RWPE2 (cell line): ENCODE measurements at regions not wholly inside any gene's neighbourhood (a gene's known extent, or its start where the extent isn't known, plus 50 kb on each side); places are given as distances from the start of the nearest gene placed in this dataset.

Source experiments
- ATAC-seq: fragments of 200-7000 bp; cut with Tn5 transposase; 3 replicates; pipeline ENCODE4 v1.9.1; 2021; ENCODE audit warnings: low read depth
- DNase-seq: peaks from one replicate; pipeline ENCODE4 v3.0.0-alpha.2; 2020; ENCODE audit warnings: low spot score
- H3K27ac ChIP-seq: fragments of 450-650 bp; 2 replicates; pipeline ENCODE4 v1.5.1; 2017; ENCODE audit warnings: mild to moderate bottlenecking; ENCODE audit not compliant: poor library complexity, severe bottlenecking
- H3K27me3 ChIP-seq: fragments of 250-450 bp; sonication (Bioruptor Pico); 2 replicates; pipeline ENCODE4 v1.5.1; 2021; ENCODE audit warnings: mild to moderate bottlenecking, moderate library complexity; ENCODE audit not compliant: insufficient read depth, poor library complexity, severe bottlenecking
- H3K36me3 ChIP-seq: fragments of 250-450 bp; sonication (Bioruptor Pico); 2 replicates; pipeline ENCODE4 v1.5.1; 2020; ENCODE audit warnings: low read depth, mild to moderate bottlenecking, moderate library complexity
- H3K4me1 ChIP-seq: fragments of 250-450 bp; sonication (Bioruptor Pico); 2 replicates; pipeline ENCODE4 v1.5.1; 2021; ENCODE audit warnings: mild to moderate bottlenecking, moderate library complexity; ENCODE audit not compliant: insufficient read depth, poor library complexity, severe bottlenecking
- H3K4me3 ChIP-seq: fragments of 250-450 bp; sonication (Bioruptor Pico); 2 replicates; pipeline ENCODE4 v1.5.1; 2021; ENCODE audit warnings: mild to moderate bottlenecking, moderate library complexity; ENCODE audit not compliant: severe bottlenecking
- H3K9me3 ChIP-seq: fragments of 250-450 bp; sonication (Bioruptor Pico); 2 replicates; pipeline ENCODE4 v1.5.1; 2021; ENCODE audit warnings: mild to moderate bottlenecking, moderate library complexity; ENCODE audit not compliant: severe bottlenecking
- TF ChIP-seq, protein P1 (sequence below): fragments of 450-650 bp; IDR thresholded peaks from one replicate; pipeline ENCODE4 v1.5.1; 2017; ENCODE audit warnings: mild to moderate bottlenecking, moderate library complexity; ENCODE audit not compliant: poor library complexity, severe bottlenecking

DNA sequence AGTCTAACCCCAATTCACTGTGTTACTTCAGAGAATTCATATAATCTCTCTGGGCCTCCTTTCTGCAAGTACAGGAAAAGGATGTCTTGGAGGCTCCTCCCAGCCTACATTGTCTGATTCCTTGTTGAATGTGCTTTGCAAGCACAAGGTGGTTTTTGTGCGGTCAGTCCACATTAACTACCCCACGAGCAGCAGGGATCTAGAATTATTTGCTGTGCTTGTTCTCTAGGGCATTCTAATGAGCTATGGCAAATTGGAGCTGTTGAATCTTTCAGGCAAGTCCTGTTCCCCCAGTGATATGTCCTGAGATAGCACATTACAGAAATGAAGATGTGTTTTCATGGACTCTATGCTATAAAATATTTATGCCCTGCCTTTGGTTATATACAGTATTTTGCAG is 349.4 kb downstream of the SLC4A3 start:
- H3K27me3 ChIP-seq: no peaks in the 10 kb centered on the region
- no peaks in the 10 kb centered on the region for H3K9me3 ChIP-seq
- H3K4me3 ChIP-seq: no peak overlapping the region
- no peaks in the 10 kb centered on the region for H3K36me3 ChIP-seq
- ATAC-seq (no peak), DNase-seq (no peak)
- no peaks in the 10 kb centered on the region for H3K4me1 ChIP-seq
- TF ChIP-seq, protein P1, sequence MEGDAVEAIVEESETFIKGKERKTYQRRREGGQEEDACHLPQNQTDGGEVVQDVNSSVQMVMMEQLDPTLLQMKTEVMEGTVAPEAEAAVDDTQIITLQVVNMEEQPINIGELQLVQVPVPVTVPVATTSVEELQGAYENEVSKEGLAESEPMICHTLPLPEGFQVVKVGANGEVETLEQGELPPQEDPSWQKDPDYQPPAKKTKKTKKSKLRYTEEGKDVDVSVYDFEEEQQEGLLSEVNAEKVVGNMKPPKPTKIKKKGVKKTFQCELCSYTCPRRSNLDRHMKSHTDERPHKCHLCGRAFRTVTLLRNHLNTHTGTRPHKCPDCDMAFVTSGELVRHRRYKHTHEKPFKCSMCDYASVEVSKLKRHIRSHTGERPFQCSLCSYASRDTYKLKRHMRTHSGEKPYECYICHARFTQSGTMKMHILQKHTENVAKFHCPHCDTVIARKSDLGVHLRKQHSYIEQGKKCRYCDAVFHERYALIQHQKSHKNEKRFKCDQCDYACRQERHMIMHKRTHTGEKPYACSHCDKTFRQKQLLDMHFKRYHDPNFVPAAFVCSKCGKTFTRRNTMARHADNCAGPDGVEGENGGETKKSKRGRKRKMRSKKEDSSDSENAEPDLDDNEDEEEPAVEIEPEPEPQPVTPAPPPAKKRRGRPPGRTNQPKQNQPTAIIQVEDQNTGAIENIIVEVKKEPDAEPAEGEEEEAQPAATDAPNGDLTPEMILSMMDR: no peak
- H3K27ac ChIP-seq: no peak overlapping the region

DNA sequence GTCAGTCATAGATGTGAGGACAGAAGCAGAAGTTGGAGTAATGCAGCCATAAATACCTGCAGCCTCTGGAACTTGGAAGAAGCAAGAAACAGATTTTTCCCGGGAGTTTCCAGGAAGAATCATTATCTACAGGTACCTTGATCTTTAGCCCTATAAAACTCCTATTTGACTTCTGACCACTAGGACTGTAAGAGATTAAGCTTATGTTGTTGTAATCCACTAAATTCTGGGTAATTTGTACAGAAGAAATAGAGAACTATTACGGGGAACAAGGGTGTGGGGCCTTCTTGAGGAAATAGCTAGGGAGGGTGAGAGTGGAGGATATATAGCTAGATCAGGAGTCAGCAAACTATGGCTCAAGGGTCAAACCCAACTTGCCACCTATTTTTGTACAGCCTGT is 353.2 kb downstream of the SLC4A3 start:
- Histone ChIP-seq H3K27ac (no peak overlapping the region), H3K27me3 (no peaks in the 10 kb centered on the region), H3K4me1 (no peaks in the 10 kb centered on the region), H3K9me3 (no peaks in the 10 kb centered on the region), H3K4me3 (no peak overlapping the region), H3K36me3 (no peaks in the 10 kb centered on the region)
- TF ChIP-seq, protein P1: no peak
- no peak for ATAC-seq
- no peak for DNase-seq

DNA sequence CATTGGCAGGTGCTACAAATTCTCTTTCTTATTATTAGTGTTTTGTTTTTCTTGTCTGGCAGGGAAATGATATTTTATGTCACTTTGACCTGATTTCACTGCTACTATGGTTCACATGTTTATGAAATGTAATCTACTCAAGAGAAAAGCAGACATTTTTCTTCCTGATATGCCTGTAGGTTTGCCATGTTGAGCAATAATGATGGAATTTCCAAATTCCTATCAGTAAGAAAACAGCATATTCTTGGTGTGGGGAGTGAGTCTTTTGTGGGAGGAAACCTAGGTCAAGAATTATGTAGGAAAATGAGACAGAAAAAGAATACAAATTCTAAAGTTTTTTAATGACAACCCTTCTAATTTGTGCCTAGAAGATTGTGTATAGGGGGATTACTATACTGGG is 356.4 kb downstream of the SLC4A3 start:
- Histone ChIP-seq H3K4me3 (no peak overlapping the region), H3K9me3 (no peaks in the 10 kb centered on the region), H3K27ac (no peak overlapping the region), H3K36me3 (no peaks in the 10 kb centered on the region), H3K27me3 (no peaks in the 10 kb centered on the region), H3K4me1 (no peaks in the 10 kb centered on the region)
- TF ChIP-seq, protein P1: no peak
- DNase-seq: no peak
- ATAC-seq: no peak

DNA sequence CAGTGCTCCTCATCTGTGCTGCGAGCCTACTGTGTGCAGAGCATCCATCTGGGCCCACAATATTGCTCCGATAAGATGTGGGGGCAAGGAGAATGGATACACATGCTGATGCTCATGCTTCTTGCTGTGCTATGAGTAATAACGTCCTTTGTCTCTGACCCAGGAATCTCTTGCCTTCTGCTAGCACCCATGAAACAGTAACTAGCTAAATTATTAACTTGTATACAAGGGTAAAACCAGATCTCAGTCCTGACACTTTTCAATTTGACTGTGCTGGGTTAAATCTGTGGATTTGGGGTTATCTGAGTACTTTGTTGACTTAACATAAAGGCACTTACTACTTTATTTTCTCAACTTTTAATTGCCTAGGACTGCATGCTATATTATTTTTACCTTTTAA is 357.6 kb downstream of the SLC4A3 start:
- no peak for DNase-seq
- no peak overlapping the region for H3K27ac ChIP-seq
- H3K27me3 ChIP-seq: no peaks in the 10 kb centered on the region
- H3K9me3 ChIP-seq: no peaks in the 10 kb centered on the region
- H3K4me3 ChIP-seq: no peak overlapping the region
- TF ChIP-seq, protein P1: no peak
- no peak for ATAC-seq
- H3K36me3 ChIP-seq: no peaks in the 10 kb centered on the region
- H3K4me1 ChIP-seq: no peaks in the 10 kb centered on the region

DNA sequence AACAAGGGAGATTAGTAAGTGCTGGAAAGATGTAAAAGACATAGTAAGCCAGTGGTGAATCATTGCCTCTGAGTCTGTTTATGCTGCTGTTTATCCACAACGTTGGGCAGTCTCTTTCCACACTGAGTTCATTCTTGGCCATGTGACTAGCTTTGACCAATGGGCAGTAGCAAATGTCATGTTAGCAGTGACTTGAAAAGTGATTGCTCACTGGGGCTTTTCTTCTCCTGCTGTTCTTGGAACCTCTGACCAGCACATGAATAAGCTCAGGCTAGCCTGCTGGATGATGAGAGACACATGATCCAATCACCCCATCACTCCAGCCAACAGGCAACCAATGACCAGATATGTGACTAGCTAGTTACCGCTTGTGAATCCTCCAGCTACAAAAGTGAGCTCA is 360.4 kb downstream of the SLC4A3 start:
- TF ChIP-seq, protein P1: no peak
- ATAC-seq: peak; percentile 80; the same call in 2 of the 3 replicates
- H3K36me3 ChIP-seq: no peaks in the 10 kb centered on the region
- H3K27me3 ChIP-seq: no peaks in the 10 kb centered on the region
- no peaks in the 10 kb centered on the region for H3K9me3 ChIP-seq
- DNase-seq: no peak
- no peak overlapping the region for H3K27ac ChIP-seq
- H3K4me3 ChIP-seq: no peak overlapping the region
- H3K4me1 ChIP-seq: no peaks in the 10 kb centered on the region
